H1 (cell line): ENCODE measurements at regions not wholly inside any gene's neighbourhood (a gene's known extent, or its start where the extent isn't known, plus 50 kb on each side); places are given as distances from the start of the nearest gene placed in this dataset.

Source experiments
- CTCF ChIA-PET: fragments of 300-600 bp; sonication (Branson Sonifier 250); formaldehyde crosslinking; loops from one replicate; lab custom pipeline; 2021; ENCODE audit not compliant: partially characterized antibody; lab: Charles Lee
- POLR2A ChIA-PET: fragments of 300-600 bp; sonication (Branson Sonifier 250); formaldehyde crosslinking; loops from one replicate; lab custom pipeline; 2021; ENCODE audit warnings: inconsistent platforms; ENCODE audit not compliant: partially characterized antibody; lab: Charles Lee
- DNase-seq, 2 experiments: peaks; one replicate each; pipeline versions ENCODE4 v3.0.0 to v3.0.0-alpha.2; 2010 to 2022; ENCODE audit warnings: low spot score in 2 of 2, low read depth in 1 of 2, mixed read lengths in 1 of 2
- FAIRE-seq: peaks from 2 replicates; lab custom pipeline; 2011; peaks lifted over from hg19 to GRCh38; lab: Jason Lieb, UNC
- H2AFZ ChIP-seq: 2 replicates; pipeline ENCODE4 v1.8.1; 2012; ENCODE audit warnings: low read length, inconsistent platforms
- H2AK5ac ChIP-seq: 2 replicates; pipeline ENCODE4 v1.6.1; 2013; ENCODE audit warnings: low read depth, low read length
- H2BK120ac ChIP-seq: replicated peaks from 2 replicates; pipeline ENCODE3; 2013; ENCODE audit warnings: low read depth, low read length, inconsistent platforms
- H2BK12ac ChIP-seq: 2 replicates; pipeline ENCODE4 v1.6.1; 2013; ENCODE audit warnings: low read depth, low read length
- H2BK15ac ChIP-seq: 2 replicates; pipeline ENCODE4 v1.6.1; 2013; ENCODE audit warnings: low read length
- H2BK20ac ChIP-seq: 2 replicates; pipeline ENCODE4 v1.6.1; 2013; ENCODE audit warnings: low read length
- H2BK5ac ChIP-seq: 2 replicates; pipeline ENCODE4 v1.6.1; 2013; ENCODE audit warnings: low read depth, low read length
- H3K14ac ChIP-seq: 2 replicates; pipeline ENCODE4 v1.6.1; 2013; ENCODE audit warnings: inconsistent platforms; ENCODE audit not compliant: insufficient read length
- H3K18ac ChIP-seq: 2 replicates; pipeline ENCODE4 v1.6.1; 2013; ENCODE audit warnings: low read length; ENCODE audit errors: extremely low read depth
- H3K23ac ChIP-seq: 2 replicates; pipeline ENCODE4 v1.6.1; 2013; ENCODE audit warnings: inconsistent platforms; ENCODE audit not compliant: insufficient read length
- H3K23me2 ChIP-seq: 2 replicates; pipeline ENCODE4 v1.6.1; 2013; ENCODE audit warnings: low read depth, low read length
- H3K27ac ChIP-seq: 2 replicates; pipeline ENCODE4 v1.6.1; 2011; ENCODE audit warnings: low read depth, low read length, inconsistent platforms
- H3K27me3 ChIP-seq, 4 experiments: replicated peaks in 1 of 4; 1 replicate in 1 of 4; 2 replicates in 3 of 4; pipeline versions ENCODE4 v1.6.1 to v1.8.1; 2011 to 2013; ENCODE audit warnings: low read length in 3 of 4, mild to moderate bottlenecking in 3 of 4, inconsistent platforms in 2 of 4, mixed read lengths in 2 of 4, moderate library complexity in 1 of 4; ENCODE audit not compliant: control insufficient read depth in 3 of 4, insufficient read depth in 3 of 4; ENCODE audit errors: extremely low read depth in 1 of 4
- H3K36me3 ChIP-seq, 4 experiments: 2 replicates each; pipeline versions ENCODE4 v1.6.1 to v1.8.1; 2011 to 2013; ENCODE audit warnings: mild to moderate bottlenecking in 4 of 4, low read length in 3 of 4, moderate library complexity in 2 of 4, control low read depth in 1 of 4, inconsistent platforms in 1 of 4; ENCODE audit not compliant: insufficient read depth in 4 of 4, control insufficient read depth in 2 of 4
- H3K4ac ChIP-seq: replicated peaks from 2 replicates; pipeline ENCODE3; 2013; ENCODE audit warnings: low read length, low read depth, mixed read lengths, inconsistent platforms; ENCODE audit not compliant: insufficient read length
- H3K4me1 ChIP-seq, 4 experiments: replicated peaks in 1 of 4; 1 replicate in 1 of 4; 2 replicates in 3 of 4; pipeline versions ENCODE4 v1.6.1 to v1.8.1; 2011 to 2013; ENCODE audit warnings: low read length in 3 of 4, inconsistent platforms in 2 of 4, mixed read lengths in 1 of 4; ENCODE audit not compliant: insufficient read depth in 4 of 4, control insufficient read depth in 3 of 4
- H3K4me2 ChIP-seq, 2 experiments: 2 replicates each; pipeline versions ENCODE4 v1.6.1 to v1.8.1; 2011 to 2013; ENCODE audit warnings: low read depth in 2 of 2, low read length in 2 of 2, control low read depth in 1 of 2, inconsistent platforms in 1 of 2, mild to moderate bottlenecking in 1 of 2; ENCODE audit not compliant: insufficient read depth in 1 of 2
- H3K4me3 ChIP-seq, 4 experiments: fragments of 200-600, 300-600 bp in 1 of 4; sonication (generic), shearing (Covaris generic), sonication (Bioruptor Twin) in 1 of 4; 2 replicates each; pipeline versions ENCODE4 v1.5.1 to v1.8.1; 2011 to 2016; ENCODE audit warnings: low read length in 4 of 4, low read depth in 3 of 4, control low read depth in 2 of 4, inconsistent platforms in 2 of 4, mild to moderate bottlenecking in 2 of 4, mixed read lengths in 1 of 4, moderate library complexity in 1 of 4; ENCODE audit not compliant: insufficient read depth in 2 of 4; ENCODE audit errors: extremely low read depth in 1 of 4
- H3K56ac ChIP-seq: replicated peaks from 2 replicates; pipeline ENCODE3; 2013; ENCODE audit warnings: low read depth, mild to moderate bottlenecking, mixed read lengths, low read length, inconsistent platforms; ENCODE audit not compliant: insufficient read length
- H3K79me1 ChIP-seq: 2 replicates; pipeline ENCODE4 v1.6.1; 2013; ENCODE audit warnings: low read depth, low read length, control low read depth
- H3K79me2 ChIP-seq, 2 experiments: 2 replicates each; pipeline versions ENCODE4 v1.6.1 to v1.8.1; 2012 to 2013; ENCODE audit warnings: low read length in 2 of 2, mild to moderate bottlenecking in 2 of 2, inconsistent platforms in 1 of 2; ENCODE audit not compliant: insufficient read depth in 2 of 2, control insufficient read depth in 1 of 2
- H3K9ac ChIP-seq, 4 experiments: replicated peaks in 1 of 4; 1 replicate in 1 of 4; 2 replicates in 3 of 4; pipeline versions ENCODE4 v1.6.1 to v1.8.1; 2011 to 2013; ENCODE audit warnings: low read depth in 3 of 4, low read length in 3 of 4, control low read depth in 2 of 4, mild to moderate bottlenecking in 2 of 4, moderate library complexity in 2 of 4, inconsistent platforms in 1 of 4; ENCODE audit errors: extremely low read depth in 1 of 4
- H3K9me3 ChIP-seq, 2 experiments: 2 replicates each; pipeline versions ENCODE4 v1.6.1 to v1.8.1; 2012 to 2013; ENCODE audit warnings: mild to moderate bottlenecking in 2 of 2, moderate library complexity in 2 of 2, control low read depth in 1 of 2, inconsistent platforms in 1 of 2, low read depth in 1 of 2, low read length in 1 of 2, mixed read lengths in 1 of 2; ENCODE audit not compliant: insufficient read depth in 2 of 2
- H4K20me1 ChIP-seq, 2 experiments: replicated peaks in 1 of 2; 2 replicates each; pipeline versions ENCODE3 to v1.8.1; 2011 to 2013; ENCODE audit warnings: inconsistent platforms in 2 of 2, low read length in 2 of 2, mild to moderate bottlenecking in 1 of 2; ENCODE audit not compliant: insufficient read depth in 2 of 2, control insufficient read depth in 1 of 2
- H4K5ac ChIP-seq: 2 replicates; pipeline ENCODE4 v1.6.1; 2013; ENCODE audit warnings: low read length, low read depth, mixed read lengths, inconsistent platforms; ENCODE audit not compliant: insufficient read length
- H4K8ac ChIP-seq: 2 replicates; pipeline ENCODE4 v1.8.0; 2013; ENCODE audit warnings: mild to moderate bottlenecking, moderate library complexity, low read length, inconsistent platforms; ENCODE audit not compliant: insufficient read depth; ENCODE audit errors: extremely low read depth
- H4K91ac ChIP-seq: replicated peaks from 2 replicates; pipeline ENCODE3; 2013; ENCODE audit warnings: low read length, mixed read lengths, inconsistent platforms; ENCODE audit not compliant: insufficient read length
- CTBP2 ChIP-seq: IDR thresholded peaks from 2 replicates; pipeline ENCODE4 v1.7.0; 2011; ENCODE audit warnings: borderline replicate concordance, mild to moderate bottlenecking, moderate library complexity, mixed read lengths, low read length; ENCODE audit not compliant: insufficient read depth, insufficient read length
- RFX5 ChIP-seq: IDR thresholded peaks from 2 replicates; pipeline ENCODE4 v1.6.1; 2011; ENCODE audit warnings: low read depth, low read length, improper control_type of control experiment, borderline replicate concordance
- SRF ChIP-seq: IDR thresholded peaks from 2 replicates; pipeline ENCODE4 v1.6.1; 2011; ENCODE audit warnings: mild to moderate bottlenecking, low read depth, low read length, moderate library complexity
- TAF7 ChIP-seq: optimal IDR thresholded peaks from 2 replicates; pipeline ENCODE3; 2011; ENCODE audit warnings: low read depth, mild to moderate bottlenecking, inconsistent platforms, low read length, moderate library complexity, borderline replicate concordance
- WGBS, 2 experiments: shearing (Covaris generic) in 1 of 2; methylation state at CpG; one replicate each; pipeline versions ENCODE4 v1.1.6 to v1.1.7; 2013 to 2015; ENCODE audit warnings: low lambda C conversion rate in 2 of 2, mixed read lengths in 2 of 2, inconsistent platforms in 1 of 2, low coverage in 1 of 2, missing lambda C conversion rate in 1 of 2; ENCODE audit not compliant: insufficient replicate concordance in 2 of 2, insufficient coverage in 1 of 2, insufficient read length in 1 of 2; ENCODE audit errors: extremely low coverage in 1 of 2, missing lambda C conversion rate in 1 of 2; 5-methylcytosine and 5-hydroxymethylcytosine counted together
- TF ChIP-seq, protein P1 (sequence below): IDR thresholded peaks from 2 replicates; pipeline ENCODE4 v1.6.1; 2012; ENCODE audit warnings: inconsistent platforms

DNA sequence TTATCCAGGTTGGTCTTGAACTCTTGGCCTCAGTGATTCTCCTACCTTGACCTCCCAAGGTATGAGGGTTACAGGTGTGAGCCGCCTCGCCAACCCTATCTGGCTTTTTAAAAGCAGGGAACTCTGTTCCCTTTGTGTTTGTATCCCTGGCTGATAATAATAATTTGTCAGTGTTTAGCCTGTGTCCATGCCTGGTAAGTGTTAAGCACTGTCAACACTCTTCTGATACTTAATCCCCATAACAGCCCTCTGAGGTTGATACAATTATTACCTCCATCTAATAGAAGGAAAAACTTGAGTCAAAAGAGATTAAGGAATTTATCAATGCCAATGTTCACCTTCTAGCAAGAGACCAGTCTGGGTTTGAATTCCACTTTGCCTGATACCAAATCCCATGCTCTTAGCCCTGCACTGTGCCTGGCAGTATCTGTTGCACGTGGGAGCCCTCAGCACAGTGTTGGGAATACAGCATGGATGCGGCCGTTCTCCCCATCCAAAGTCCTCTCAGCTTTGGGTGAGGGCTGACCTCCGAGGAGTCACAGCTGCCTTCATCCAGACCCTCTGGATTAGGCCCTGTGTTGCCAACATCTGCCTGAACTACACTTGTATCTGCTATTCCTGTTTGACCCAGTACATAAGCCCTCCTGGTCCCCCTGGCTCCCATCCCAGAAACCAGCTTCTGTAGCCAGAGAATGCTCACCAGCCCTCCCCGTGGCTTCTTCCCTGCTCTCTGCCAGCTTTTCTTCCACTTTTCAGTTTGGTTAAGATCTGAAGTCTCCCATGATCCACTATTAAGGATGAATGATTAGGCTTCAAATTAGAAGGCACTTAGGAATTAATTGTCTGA, 335.6 kb upstream of the ASIC2 start:
- no peak overlapping the region for H3K18ac ChIP-seq
- H3K27ac ChIP-seq = no peak overlapping the region
- H2BK12ac ChIP-seq = no peak overlapping the region
- no peak overlapping the region for H3K4me2 ChIP-seq
- FAIRE-seq (no peak), DNase-seq (no peak)
- H3K4me3 ChIP-seq = no peak overlapping the region
- no peaks in the 10 kb centered on the region for H3K79me2 ChIP-seq
- H2BK120ac ChIP-seq = no peak overlapping the region
- POLR2A ChIA-PET = no interaction called here
- no peak overlapping the region for H4K91ac ChIP-seq
- TF ChIP-seq CTBP2 (no peak), SRF (no peak), RFX5 (no peak), TAF7 (no peak)
- TF ChIP-seq, protein P1, sequence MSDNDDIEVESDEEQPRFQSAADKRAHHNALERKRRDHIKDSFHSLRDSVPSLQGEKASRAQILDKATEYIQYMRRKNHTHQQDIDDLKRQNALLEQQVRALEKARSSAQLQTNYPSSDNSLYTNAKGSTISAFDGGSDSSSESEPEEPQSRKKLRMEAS = no peak
- H3K23ac ChIP-seq = no peak overlapping the region
- no peak overlapping the region for H4K5ac ChIP-seq
- H3K56ac ChIP-seq = no peak overlapping the region
- no peaks in the 10 kb centered on the region for H3K36me3 ChIP-seq
- CTCF ChIA-PET = interaction anchor here (0.6 to 2.5 kb wide), 6 partner anchors 8 to 646 kb away, joined by 3 to 15 read pairs (median 4); no protein-coding TSS in a partner anchor
- no peak overlapping the region for H2BK15ac ChIP-seq
- H2BK5ac ChIP-seq = no peak overlapping the region
- no peak overlapping the region for H3K14ac ChIP-seq
- H4K20me1 ChIP-seq = no peaks in the 10 kb centered on the region
- H3K4me1 ChIP-seq = no peaks in the 10 kb centered on the region
- no peak overlapping the region for H2BK20ac ChIP-seq
- no peak overlapping the region for H2AK5ac ChIP-seq
- 87% methylated on average over 7 of the region's 7 CpGs; no CpG with 5 or more reads in 1 of the 2 experiments for WGBS, 2 experiments
- H3K79me1 ChIP-seq = no peaks in the 10 kb centered on the region
- H3K27me3 ChIP-seq = no peaks in the 10 kb centered on the region; a peak in 1 of 7 replicates
- H3K23me2 ChIP-seq = no peaks in the 10 kb centered on the region
- no peak overlapping the region for H3K9ac ChIP-seq
- H4K8ac ChIP-seq = no peak overlapping the region
- no peak overlapping the region for H2AFZ ChIP-seq
- no peak overlapping the region for H3K4ac ChIP-seq
- H3K9me3 ChIP-seq = no peaks in the 10 kb centered on the region
